Thyroid gland (tissue), 4 donors: ENCODE measurements at regions not wholly inside any gene's neighbourhood (a gene's known extent, or its start where the extent isn't known, plus 50 kb on each side); places are given as distances from the start of the nearest gene placed in this dataset. TPM values are rescaled to one million over a fixed set of nuclear protein-coding genes. Genes with fewer than 3 reads are reported as not detected.

Experiments
- DNase-seq, 2 donors: peaks; one replicate each; pipeline ENCODE4 v3.0.0-alpha.2; 2019
- H3K27ac ChIP-seq, 3 donors: fragments of 200-600 bp; sonication (generic); 1 replicate in 2 of 3; 2 replicates in 1 of 3; pipeline ENCODE4 v1.5.1; 2016 to 2019; ENCODE audit warnings: mild to moderate bottlenecking in 1 of 3, moderate library complexity in 1 of 3
- H3K27me3 ChIP-seq: fragments of 200-600 bp; sonication (generic); one replicate; pipeline ENCODE4 v1.5.1; 2019
- H3K36me3 ChIP-seq, 2 donors: fragments of 200-600 bp; sonication (generic); one replicate each; pipeline ENCODE4 v1.5.1; 2016 to 2019
- H3K4me1 ChIP-seq, 2 donors: fragments of 200-600 bp; sonication (generic); one replicate each; pipeline ENCODE4 v1.5.1; 2017 to 2019
- H3K4me3 ChIP-seq, 3 donors: fragments of 200-600 bp; sonication (generic); replicated peaks in 1 of 3; 1 replicate in 2 of 3; 2 replicates in 1 of 3; pipeline ENCODE4 v1.5.1; 2016; ENCODE audit warnings: mild to moderate bottlenecking in 1 of 3
- H3K9me3 ChIP-seq: fragments of 200-600 bp; sonication (generic); one replicate; pipeline ENCODE4 v1.5.1; 2017
- CTCF ChIP-seq, 6 experiments: fragments of 200-600 bp in 3 of 6; fragments of 450-650 bp in 3 of 6; sonication (generic) in 3 of 6; IDR thresholded peaks; one replicate each; pipeline ENCODE4 v1.5.1; 2016 to 2019; ENCODE audit warnings: antibody characterized with exemption in 6 of 6, mild to moderate bottlenecking in 2 of 6, inconsistent platforms in 1 of 6, moderate library complexity in 1 of 6
- POLR2A ChIP-seq, 2 donors: fragments of 450-650 bp; IDR thresholded peaks; one replicate each; pipeline ENCODE4 v1.6.1; 2017; ENCODE audit warnings: antibody characterized with exemption in 2 of 2, mild to moderate bottlenecking in 2 of 2, moderate library complexity in 1 of 2
- WGBS, 2 donors: methylation state at CpG; one replicate each; pipeline ENCODE4 v1.1.5; 2017; 5-methylcytosine and 5-hydroxymethylcytosine counted together
- intact Hi-C: fragments of 100-400 bp; cut with DNase I; formaldehyde crosslinking; loops from one replicate; pipeline ENCODE4 v1.15.1; 2023
- small RNA-seq: library from RNA; depleted of rRNA; stranded (forward); fragments of <200 nt; gene quantifications from one replicate; pipeline ENCODE3, GENCODE V24; 2016

GRCh38 chr3:89052386-89052785 lies 55.0 kb upstream of the EPHA3 start:
- no peak overlapping the region for H3K4me3 ChIP-seq
- no peak for TF ChIP-seq POLR2A (IDR thresholded peaks at IDR 0.05)
- TF ChIP-seq CTCF (IDR thresholded peaks at IDR 0.05) = no peak
- H3K9me3 ChIP-seq = no peaks in the 10 kb centered on the region
- H3K36me3 ChIP-seq = no peaks in the 10 kb centered on the region
- no peaks in the 10 kb centered on the region for H3K27me3 ChIP-seq
- H3K4me1 ChIP-seq = no peaks in the 10 kb centered on the region
- WGBS, 2 donors = 36 to 41% methylated on average over 2 to 3 of the region's 3 CpGs
- no peak for DNase-seq
- intact Hi-C loops = no loop called here
- no peak overlapping the region for H3K27ac ChIP-seq

GRCh38 chr3:89057398-89057797 lies 50.0 kb upstream of the EPHA3 start:
- no peaks in the 10 kb centered on the region for H3K4me1 ChIP-seq
- 90 to 96% methylated on average over 4 of the region's 4 CpGs for WGBS, 2 donors
- no peaks in the 10 kb centered on the region for H3K36me3 ChIP-seq
- no peak overlapping the region for H3K4me3 ChIP-seq
- no peak overlapping the region for H3K27ac ChIP-seq
- DNase-seq = no peak
- no peaks in the 10 kb centered on the region for H3K9me3 ChIP-seq
- no peak for TF ChIP-seq CTCF (IDR thresholded peaks at IDR 0.05)
- TF ChIP-seq POLR2A (IDR thresholded peaks at IDR 0.05) = no peak
- intact Hi-C loops = no loop called here
- no peaks in the 10 kb centered on the region for H3K27me3 ChIP-seq

Small RNA genes in the stretch of these regions (small RNA-seq; reads per million reads assigned to genes)
- not detected for gene RF00019
